ENCODE measurements at regions not wholly inside any gene's neighbourhood (a gene's known extent, or its start where the extent isn't known, plus 50 kb on each side); places are given as distances from the start of the nearest gene placed in this dataset.

DNA sequence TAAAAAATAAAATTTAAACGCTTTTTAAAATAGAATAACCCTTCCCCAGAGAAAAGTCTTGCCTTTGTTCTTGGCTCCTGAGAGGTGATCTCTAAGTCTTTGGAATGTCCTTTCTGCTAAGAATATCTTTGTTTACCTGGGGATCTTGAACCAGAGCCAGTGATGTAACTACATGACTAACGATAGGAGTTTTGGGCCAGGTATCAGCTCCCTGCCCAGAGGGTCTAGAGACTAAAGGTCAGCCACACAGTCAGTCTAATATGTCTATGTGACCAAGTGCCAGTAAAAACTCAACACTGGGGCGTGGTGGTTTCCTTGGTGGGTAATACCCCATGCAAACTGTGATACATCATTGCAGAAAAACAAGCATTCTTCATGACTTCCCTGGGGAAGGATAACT lies 1351.9 kb upstream of the C9orf72 start:
- TF ChIP-seq CTCF (conservative IDR thresholded peaks at IDR 0.05; ENCODE audit: low read length) (no peak), EZH2phosphoT487 (IDR thresholded peaks at IDR 0.05; ENCODE audit: borderline replicate concordance) (no peak)

Data from Loucy (cell line).